HEK293 (cell line): ENCODE measurements at regions not wholly inside any gene's neighbourhood (a gene's known extent, or its start where the extent isn't known, plus 50 kb on each side); places are given as distances from the start of the nearest gene placed in this dataset.

Source experiments
- BCL11B ChIP-seq: fragments of 450-650 bp; formaldehyde crosslinking; IDR thresholded peaks from 2 replicates; pipeline ENCODE4 v1.5.1; 2016; ENCODE audit warnings: low read depth, missing biosample characterization, missing genetic modification characterization
- MEIS1 ChIP-seq: sonication (generic); formaldehyde crosslinking; IDR thresholded peaks from 2 replicates; pipeline ENCODE4 v1.8.1; 2022; ENCODE audit warnings: missing genetic modification reagents, mild to moderate bottlenecking, borderline replicate concordance
- SP3 ChIP-seq: fragments of 450-650 bp; formaldehyde crosslinking; IDR thresholded peaks from 2 replicates; pipeline ENCODE4 v1.5.1; 2016; ENCODE audit warnings: missing biosample characterization, missing genetic modification characterization
- ZBTB1 ChIP-seq: fragments of 450-650 bp; formaldehyde crosslinking; IDR thresholded peaks from 2 replicates; pipeline ENCODE4 v1.5.1; 2016; ENCODE audit warnings: missing biosample characterization, missing genetic modification characterization
- ZEB2 ChIP-seq: fragments of 450-650 bp; formaldehyde crosslinking; IDR thresholded peaks from 2 replicates; pipeline ENCODE4 v1.5.1; 2016; ENCODE audit warnings: missing biosample characterization, missing genetic modification characterization
- ZNF121 ChIP-seq: fragments of 450-650 bp; formaldehyde crosslinking; IDR thresholded peaks from 2 replicates; pipeline ENCODE4 v1.5.1; 2016; ENCODE audit warnings: missing biosample characterization, missing genetic modification characterization
- ZNF19 ChIP-seq: fragments of 450-650 bp; formaldehyde crosslinking; IDR thresholded peaks from 2 replicates; pipeline ENCODE4; 2016; ENCODE audit warnings: missing biosample characterization, missing genetic modification characterization, low read depth
- ZNF292 ChIP-seq: fragments of 450-650 bp; formaldehyde crosslinking; IDR thresholded peaks from 2 replicates; pipeline ENCODE4 v1.5.1; 2016; ENCODE audit warnings: low read depth, missing biosample characterization, missing genetic modification characterization, borderline replicate concordance
- ZNF341 ChIP-seq: fragments of 450-650 bp; formaldehyde crosslinking; IDR thresholded peaks from 2 replicates; pipeline ENCODE4; 2016; ENCODE audit warnings: low read depth, missing biosample characterization, missing genetic modification characterization
- ZNF548 ChIP-seq: fragments of 450-650 bp; formaldehyde crosslinking; IDR thresholded peaks from 2 replicates; pipeline ENCODE4 v1.5.1; 2016; ENCODE audit warnings: missing biosample characterization, missing genetic modification characterization
- ZNF600 ChIP-seq: fragments of 450-650 bp; formaldehyde crosslinking; IDR thresholded peaks from 2 replicates; pipeline ENCODE4 v1.5.1; 2016; ENCODE audit warnings: missing biosample characterization, missing genetic modification characterization
- ZNF777 ChIP-seq: fragments of 450-650 bp; formaldehyde crosslinking; IDR thresholded peaks from 2 replicates; pipeline ENCODE4 v1.5.1; 2017; ENCODE audit warnings: missing biosample characterization, missing genetic modification characterization, borderline replicate concordance
- TF ChIP-seq, protein P1 (sequence below): fragments of 450-650 bp; formaldehyde crosslinking; IDR thresholded peaks from 2 replicates; pipeline ENCODE4 v1.5.1; 2016; ENCODE audit warnings: missing biosample characterization, missing genetic modification characterization

DNA sequence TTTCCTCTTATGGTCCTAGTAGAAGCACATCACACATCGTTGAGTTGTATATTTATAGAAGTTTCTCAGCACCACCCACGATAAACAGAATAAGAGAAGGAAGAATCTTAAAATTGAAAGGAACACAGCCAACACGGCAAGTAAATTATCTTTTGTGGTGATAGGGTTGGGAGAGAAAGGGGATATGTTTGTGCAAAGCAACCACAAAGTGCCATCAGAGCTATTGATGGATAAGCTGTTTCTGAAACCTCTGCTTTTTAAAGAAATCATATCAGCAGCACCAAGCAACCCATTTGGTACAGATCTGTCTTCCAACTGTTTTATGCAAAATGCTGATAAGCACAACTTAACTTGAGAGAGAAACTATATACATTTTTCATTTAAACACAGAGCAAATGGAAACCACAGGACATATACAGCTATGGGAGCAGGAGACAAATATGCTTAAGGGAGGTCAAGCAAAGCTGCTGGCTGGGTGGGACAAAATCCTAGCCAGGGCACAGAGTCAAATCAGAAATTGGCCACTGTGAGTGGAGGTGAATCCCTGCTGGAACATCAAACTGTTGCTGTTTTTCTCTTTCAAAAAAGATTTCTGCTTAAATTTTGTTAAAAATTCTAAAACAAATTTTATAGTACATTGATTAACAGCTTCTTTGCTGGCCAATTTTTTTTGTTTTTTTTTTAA is 194.0 kb upstream of the HHIP start:
- TF ChIP-seq, protein P1, sequence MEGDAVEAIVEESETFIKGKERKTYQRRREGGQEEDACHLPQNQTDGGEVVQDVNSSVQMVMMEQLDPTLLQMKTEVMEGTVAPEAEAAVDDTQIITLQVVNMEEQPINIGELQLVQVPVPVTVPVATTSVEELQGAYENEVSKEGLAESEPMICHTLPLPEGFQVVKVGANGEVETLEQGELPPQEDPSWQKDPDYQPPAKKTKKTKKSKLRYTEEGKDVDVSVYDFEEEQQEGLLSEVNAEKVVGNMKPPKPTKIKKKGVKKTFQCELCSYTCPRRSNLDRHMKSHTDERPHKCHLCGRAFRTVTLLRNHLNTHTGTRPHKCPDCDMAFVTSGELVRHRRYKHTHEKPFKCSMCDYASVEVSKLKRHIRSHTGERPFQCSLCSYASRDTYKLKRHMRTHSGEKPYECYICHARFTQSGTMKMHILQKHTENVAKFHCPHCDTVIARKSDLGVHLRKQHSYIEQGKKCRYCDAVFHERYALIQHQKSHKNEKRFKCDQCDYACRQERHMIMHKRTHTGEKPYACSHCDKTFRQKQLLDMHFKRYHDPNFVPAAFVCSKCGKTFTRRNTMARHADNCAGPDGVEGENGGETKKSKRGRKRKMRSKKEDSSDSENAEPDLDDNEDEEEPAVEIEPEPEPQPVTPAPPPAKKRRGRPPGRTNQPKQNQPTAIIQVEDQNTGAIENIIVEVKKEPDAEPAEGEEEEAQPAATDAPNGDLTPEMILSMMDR (tag by site-specific recombination) = no peak
- TF ChIP-seq BCL11B (tag by site-specific recombination) (no peak), ZNF19 (no peak), ZEB2 (tag by site-specific recombination) (no peak), MEIS1 (CRISPR knock-in tag) (no peak), ZBTB1 (tag by site-specific recombination) (no peak), ZNF777 (tag by site-specific recombination) (no peak), SP3 (tag by site-specific recombination) (no peak), ZNF548 (no peak), ZNF292 (tag by site-specific recombination) (no peak), ZNF121 (no peak), ZNF600 (tag by site-specific recombination) (no peak), ZNF341 (tag by site-specific recombination) (no peak)
